Caco-2 (cell line): ENCODE measurements at regions not wholly inside any gene's neighbourhood (a gene's known extent, or its start where the extent isn't known, plus 50 kb on each side); places are given as distances from the start of the nearest gene placed in this dataset.
"Not testable (repeated sequence)": the region's sequence is repeated elsewhere in the genome, so short reads cannot be mapped to it uniquely, and the experiment has no call there.

Source experiments
- BruUV-seq: library from RNA; stranded (reverse); fragments of 400-500 nt; replicated peaks from 2 replicates; lab custom pipeline; 2021; lab: Mats Ljungman, UMichigan
- CTCF ChIA-PET: fragments of 300-600 bp; sonication (Branson Sonifier 250); formaldehyde crosslinking; loops from one replicate; lab custom pipeline; 2022; ENCODE audit warnings: antibody characterized with exemption; lab: Charles Lee
- POLR2A ChIA-PET: fragments of 300-600 bp; sonication (Branson Sonifier 250); formaldehyde crosslinking; loops from one replicate; lab custom pipeline; 2022; ENCODE audit warnings: antibody characterized with exemption; lab: Charles Lee
- DNase-seq, 2 experiments: peaks; one replicate each; pipeline versions ENCODE4 v3.0.0 to v3.0.0-alpha.2; 2020 to 2022
- H3K27me3 ChIP-seq: replicated peaks from 2 replicates; pipeline ENCODE4 v1.6.0; 2011; ENCODE audit warnings: low read length; ENCODE audit not compliant: control insufficient read depth, insufficient read depth
- H3K36me3 ChIP-seq: 2 replicates; pipeline ENCODE4 v1.5.1; 2011; ENCODE audit warnings: low read length; ENCODE audit not compliant: control insufficient read depth, insufficient read depth
- H3K4me1 ChIP-seq: fragments of 250-450 bp; sonication (Bioruptor Pico); 2 replicates; pipeline ENCODE4 v1.5.1; 2020; ENCODE audit warnings: mild to moderate bottlenecking
- H3K4me3 ChIP-seq: 2 replicates; pipeline ENCODE4 v1.5.1; 2011; ENCODE audit warnings: low read depth, mild to moderate bottlenecking, control low read depth, low read length
- H3K9me3 ChIP-seq: fragments of 250-450 bp; sonication (Bioruptor Pico); 2 replicates; pipeline ENCODE4 v1.5.1; 2020; ENCODE audit warnings: mild to moderate bottlenecking, moderate library complexity
- H3K27ac Mint-ChIP-seq: one replicate; pipeline ENCODE4 v1.8.0; 2022; ENCODE audit warnings: mixed read lengths; ENCODE audit not compliant: unreplicated experiment
- H3K27me3 Mint-ChIP-seq: one replicate; pipeline ENCODE4 v1.8.0; 2022; ENCODE audit warnings: mixed read lengths; ENCODE audit not compliant: insufficient read depth, unreplicated experiment
- H3K36me3 Mint-ChIP-seq: one replicate; pipeline ENCODE4 v1.8.0; 2022; ENCODE audit warnings: mild to moderate bottlenecking, mixed read lengths; ENCODE audit not compliant: insufficient read depth, unreplicated experiment
- H3K4me1 Mint-ChIP-seq: one replicate; pipeline ENCODE4 v1.8.0; 2022; ENCODE audit warnings: low read depth, mixed read lengths; ENCODE audit not compliant: unreplicated experiment
- H3K4me3 Mint-ChIP-seq: one replicate; pipeline ENCODE4 v1.8.0; 2022; ENCODE audit warnings: mild to moderate bottlenecking, moderate library complexity, mixed read lengths; ENCODE audit not compliant: unreplicated experiment
- H3K9me3 Mint-ChIP-seq: one replicate; pipeline ENCODE4 v1.8.0; 2022; ENCODE audit warnings: mixed read lengths; ENCODE audit not compliant: unreplicated experiment
- CTCF ChIP-seq, 2 experiments: fragments of 200-600 bp in 1 of 2; IDR thresholded peaks; 1 replicate in 1 of 2; 2 replicates in 1 of 2; pipeline versions ENCODE4 v1.5.1 to v1.8.0; 2011 to 2022; ENCODE audit warnings: antibody characterized with exemption in 1 of 2, control low read depth in 1 of 2, inconsistent platforms in 1 of 2, low read depth in 1 of 2, low read length in 1 of 2, mild to moderate bottlenecking in 1 of 2, moderate library complexity in 1 of 2; ENCODE audit not compliant: insufficient read depth in 1 of 2, severe bottlenecking in 1 of 2, unreplicated experiment in 1 of 2
- intact Hi-C: fragments of 100-400 bp; cut with micrococcal nuclease; formaldehyde crosslinking; loops from one replicate; pipeline ENCODE4 v1.10.0; 2022; ENCODE audit not compliant: unreplicated experiment

- no peaks in the 10 kb centered on the region for H3K27me3 ChIP-seq
- Mint-ChIP-seq H3K27me3 (no peaks in the 10 kb centered on the region), H3K4me3 (no peak overlapping the region), H3K4me1 (peaks cover 27% of the 10 kb centered on the region), H3K27ac (no peak overlapping the region), H3K9me3 (peaks cover 18% of the 10 kb centered on the region), H3K36me3 (peaks cover 18% of the 10 kb centered on the region)
- H3K4me1 ChIP-seq, result peaks cover 33% of the 10 kb centered on the region
- H3K4me3 ChIP-seq, result no peak overlapping the region
- POLR2A ChIA-PET, result no interaction called here
- peaks cover 3% of the 10 kb centered on the region; the same call in 1 of the 2 replicates for H3K36me3 ChIP-seq
- intact Hi-C loops, result no loop called here
- no TSS peak for BruUV-seq
- no peak for TF ChIP-seq CTCF (IDR thresholded peaks at IDR 0.05; ENCODE audit: insufficient read depth in 1 of 2, low read depth in 1 of 2, low read length in 1 of 2, severe bottlenecking in 1 of 2, unreplicated experiment in 1 of 2)
- CTCF ChIA-PET, result no interaction called here
- DNase-seq, result no peak
- peaks cover 8% of the 10 kb centered on the region; the same call in 1 of the 2 replicates for H3K9me3 ChIP-seq
Observed at GRCh38 chr5:94093300-94093699, 351.9 kb upstream of the POU5F2 start.

- H3K27me3 ChIP-seq, H3K36me3 ChIP-seq, H3K36me3 Mint-ChIP-seq, H3K4me1 Mint-ChIP-seq, H3K4me1 ChIP-seq, intact Hi-C loops, H3K27ac Mint-ChIP-seq, POLR2A ChIA-PET, H3K4me3 ChIP-seq, H3K27me3 Mint-ChIP-seq, H3K9me3 Mint-ChIP-seq, H3K4me3 Mint-ChIP-seq, H3K9me3 ChIP-seq, BruUV-seq: not testable (repeated sequence)
- TF ChIP-seq CTCF (IDR thresholded peaks at IDR 0.05; ENCODE audit: insufficient read depth in 1 of 2, low read depth in 1 of 2, low read length in 1 of 2, severe bottlenecking in 1 of 2, unreplicated experiment in 1 of 2), result peak in 1 of 2 experiments; percentile 30
- CTCF ChIA-PET, result interaction anchor here (1.1 to 1.2 kb wide), 2 partner anchors 9 to 95 kb away, joined by 3 to 4 read pairs; no protein-coding TSS in a partner anchor
- DNase-seq, result peak in 1 of 2 experiments; percentile 15
Observed at GRCh38 chr5:94086635-94087034, 345.2 kb upstream of the POU5F2 start.

- no peak for TF ChIP-seq CTCF (IDR thresholded peaks at IDR 0.05; ENCODE audit: insufficient read depth in 1 of 2, low read depth in 1 of 2, low read length in 1 of 2, severe bottlenecking in 1 of 2, unreplicated experiment in 1 of 2)
- no peaks in the 10 kb centered on the region for H3K27me3 Mint-ChIP-seq
Observed at GRCh38 chr5:94086194-94086593, 344.8 kb upstream of the POU5F2 start.

More at GRCh38 chr5:94086194-94086593, 344.8 kb upstream of the POU5F2 start:
- no peaks in the 10 kb centered on the region for H3K9me3 Mint-ChIP-seq
- intact Hi-C loops, result no loop called here
- H3K9me3 ChIP-seq, result no peaks in the 10 kb centered on the region
- no peaks in the 10 kb centered on the region for H3K36me3 ChIP-seq
- H3K4me3 ChIP-seq, result no peak overlapping the region
- H3K36me3 Mint-ChIP-seq, result no peaks in the 10 kb centered on the region
- H3K4me1 ChIP-seq, result no peaks in the 10 kb centered on the region
- no peak overlapping the region for H3K4me3 Mint-ChIP-seq
- BruUV-seq, result no TSS peak
- H3K27me3 ChIP-seq, result no peaks in the 10 kb centered on the region
- H3K27ac Mint-ChIP-seq, result no peak overlapping the region
- DNase-seq, result no peak
- H3K4me1 Mint-ChIP-seq, result peaks cover 7% of the 10 kb centered on the region
- ChIA-PET CTCF (interaction anchor here (1.1 kb wide), 1 partner anchor 9 kb away, joined by 4 read pairs; no protein-coding TSS in a partner anchor), POLR2A (no interaction called here)
